ENCODE measurements at regions not wholly inside any gene's neighbourhood (a gene's known extent, or its start where the extent isn't known, plus 50 kb on each side); places are given as distances from the start of the nearest gene placed in this dataset.
"Not testable (repeated sequence)": the region's sequence is repeated elsewhere in the genome, so short reads cannot be mapped to it uniquely, and the experiment has no call there.

- ATAC-seq (ENCODE audit: low FRiP score) (no peak), DNase-seq (no peak)
- 91 to 95% methylated on average over 1 of the region's 1 CpG for WGBS, 2 donors
- Histone ChIP-seq H3K27ac (ENCODE audit: low read depth in 1 of 2, low read length in 2 of 2) (no peak overlapping the region), H3K36me3 (ENCODE audit: control insufficient read depth in 1 of 2, insufficient read depth in 2 of 2, low read length in 1 of 2) (no peaks in the 10 kb centered on the region), H3K27me3 (ENCODE audit: control insufficient read depth in 1 of 2, insufficient read depth in 2 of 2, low read length in 1 of 2) (no peaks in the 10 kb centered on the region), H3K4me3 (ENCODE audit: low read length in 2 of 2) (no peak overlapping the region), H3K4me1 (ENCODE audit: control insufficient read depth in 1 of 2, insufficient read depth in 2 of 2, low read length in 2 of 2) (no peaks in the 10 kb centered on the region), H3K9me3 (ENCODE audit: control insufficient read depth, low read length) (no peaks in the 10 kb centered on the region)
- intact Hi-C loops (cut with DNase I), result no loop called here
Measured at GRCh38 chr3:146382386-146382785, 87.0 kb downstream of the PLSCR2 start.

GRCh38 chr3:146380046-146380445 is 89.3 kb downstream of the PLSCR2 start:
- intact Hi-C loops (cut with DNase I), result no loop called here
- Histone ChIP-seq H3K27me3 (ENCODE audit: control insufficient read depth in 1 of 2, insufficient read depth in 2 of 2, low read length in 1 of 2) (no peaks in the 10 kb centered on the region), H3K9me3 (ENCODE audit: control insufficient read depth, low read length) (no peaks in the 10 kb centered on the region), H3K4me1 (ENCODE audit: control insufficient read depth in 1 of 2, insufficient read depth in 2 of 2, low read length in 2 of 2) (no peaks in the 10 kb centered on the region), H3K4me3 (ENCODE audit: low read length in 2 of 2) (no peak overlapping the region), H3K27ac (ENCODE audit: low read depth in 1 of 2, low read length in 2 of 2) (no peak overlapping the region), H3K36me3 (ENCODE audit: control insufficient read depth in 1 of 2, insufficient read depth in 2 of 2, low read length in 1 of 2) (no peaks in the 10 kb centered on the region)
- DNase-seq (no peak), ATAC-seq (ENCODE audit: low FRiP score) (no peak)
- WGBS, 2 donors, result 51 to 56% methylated on average over 2 of the region's 2 CpGs

GRCh38 chr3:146375219-146375618 is 94.1 kb downstream of the PLSCR2 start:
- no peaks in the 10 kb centered on the region for H3K36me3 ChIP-seq (ENCODE audit: control insufficient read depth in 1 of 2, insufficient read depth in 2 of 2, low read length in 1 of 2)
- DNase-seq (no peak), ATAC-seq (ENCODE audit: low FRiP score) (no peak)
- no peak overlapping the region for H3K27ac ChIP-seq (ENCODE audit: low read depth in 1 of 2, low read length in 2 of 2)
- no peaks in the 10 kb centered on the region for H3K27me3 ChIP-seq (ENCODE audit: control insufficient read depth in 1 of 2, insufficient read depth in 2 of 2, low read length in 1 of 2)
- H3K9me3 ChIP-seq (ENCODE audit: control insufficient read depth, low read length), result peaks cover 8% of the 10 kb centered on the region
- intact Hi-C loops (cut with DNase I), result no loop called here
- WGBS, 2 donors, result 93 to 94% methylated on average over 3 of the region's 3 CpGs
- no peak overlapping the region for H3K4me3 ChIP-seq (ENCODE audit: low read length in 2 of 2)
- H3K4me1 ChIP-seq (ENCODE audit: control insufficient read depth in 1 of 2, insufficient read depth in 2 of 2, low read length in 2 of 2), result no peaks in the 10 kb centered on the region

- Histone ChIP-seq H3K27me3 (ENCODE audit: control insufficient read depth in 1 of 2, insufficient read depth in 2 of 2, low read length in 1 of 2) (no peaks in the 10 kb centered on the region), H3K4me3 (ENCODE audit: low read length in 2 of 2) (no peak overlapping the region), H3K9me3 (ENCODE audit: control insufficient read depth, low read length) (peaks cover 8% of the 10 kb centered on the region), H3K27ac (ENCODE audit: low read depth in 1 of 2, low read length in 2 of 2) (no peak overlapping the region), H3K36me3 (ENCODE audit: control insufficient read depth in 1 of 2, insufficient read depth in 2 of 2, low read length in 1 of 2) (no peaks in the 10 kb centered on the region), H3K4me1 (ENCODE audit: control insufficient read depth in 1 of 2, insufficient read depth in 2 of 2, low read length in 2 of 2) (no peaks in the 10 kb centered on the region)
- no peak for DNase-seq
- ATAC-seq (ENCODE audit: low FRiP score), result no peak
- intact Hi-C loops (cut with DNase I), result no loop called here
- 74 to 79% methylated on average over 2 of the region's 2 CpGs for WGBS, 2 donors
Measured at GRCh38 chr3:146374146-146374545, 95.2 kb downstream of the PLSCR2 start.

GRCh38 chr3:146371902-146372301 is 97.5 kb downstream of the PLSCR2 start:
- no peak for ATAC-seq (ENCODE audit: low FRiP score)
- Histone ChIP-seq H3K9me3 (ENCODE audit: control insufficient read depth, low read length) (peaks cover 8% of the 10 kb centered on the region), H3K36me3 (ENCODE audit: control insufficient read depth in 1 of 2, insufficient read depth in 2 of 2, low read length in 1 of 2) (no peaks in the 10 kb centered on the region), H3K27ac (ENCODE audit: low read depth in 1 of 2, low read length in 2 of 2) (no peak overlapping the region), H3K4me1 (ENCODE audit: control insufficient read depth in 1 of 2, insufficient read depth in 2 of 2, low read length in 2 of 2) (no peaks in the 10 kb centered on the region), H3K4me3 (ENCODE audit: low read length in 2 of 2) (no peak overlapping the region), H3K27me3 (ENCODE audit: control insufficient read depth in 1 of 2, insufficient read depth in 2 of 2, low read length in 1 of 2) (no peaks in the 10 kb centered on the region)
- 76 to 82% methylated on average over 1 of the region's 1 CpG for WGBS, 2 donors
- no peak for DNase-seq
- intact Hi-C loops (cut with DNase I), result no loop called here

GRCh38 chr3:146368882-146369523 is 100.4 kb downstream of the PLSCR2 start:
- WGBS, 2 donors, result 36 to 52% methylated on average over 3 of the region's 3 CpGs

GRCh38 chr3:146359841-146360240 is 108.9 kb upstream of the PLSCR4 start:
- Histone ChIP-seq H3K4me1 (ENCODE audit: control insufficient read depth in 1 of 2, insufficient read depth in 2 of 2, low read length in 2 of 2) (no peaks in the 10 kb centered on the region), H3K27me3 (ENCODE audit: control insufficient read depth in 1 of 2, insufficient read depth in 2 of 2, low read length in 1 of 2) (no peaks in the 10 kb centered on the region), H3K27ac (ENCODE audit: low read depth in 1 of 2, low read length in 2 of 2) (no peak overlapping the region), H3K4me3 (ENCODE audit: low read length in 2 of 2) (no peak overlapping the region), H3K9me3 (ENCODE audit: control insufficient read depth, low read length) (peaks cover 2% of the 10 kb centered on the region), H3K36me3 (ENCODE audit: control insufficient read depth in 1 of 2, insufficient read depth in 2 of 2, low read length in 1 of 2) (no peaks in the 10 kb centered on the region)
- intact Hi-C loops (cut with DNase I), result no loop called here
- ATAC-seq (ENCODE audit: low FRiP score) (no peak), DNase-seq (no peak)
- WGBS, 2 donors, result 86 to 93% methylated on average over 1 of the region's 1 CpG

More at GRCh38 chr3:146368882-146369523, 100.4 kb downstream of the PLSCR2 start:
- Histone ChIP-seq H3K9me3 (ENCODE audit: control insufficient read depth, low read length) (peaks cover 8% of the 10 kb centered on the region), H3K36me3 (ENCODE audit: control insufficient read depth in 1 of 2, insufficient read depth in 2 of 2, low read length in 1 of 2) (no peaks in the 10 kb centered on the region), H3K4me3 (ENCODE audit: low read length in 2 of 2) (no peak overlapping the region), H3K4me1 (ENCODE audit: control insufficient read depth in 1 of 2, insufficient read depth in 2 of 2, low read length in 2 of 2) (no peaks in the 10 kb centered on the region), H3K27me3 (ENCODE audit: control insufficient read depth in 1 of 2, insufficient read depth in 2 of 2, low read length in 1 of 2) (no peaks in the 10 kb centered on the region), H3K27ac (ENCODE audit: low read depth in 1 of 2, low read length in 2 of 2) (no peak overlapping the region)
- intact Hi-C loops (cut with DNase I), result no loop called here
- ATAC-seq (ENCODE audit: low FRiP score) (no peak), DNase-seq (no peak)

GRCh38 chr3:146354421-146354820 is 103.5 kb upstream of the PLSCR4 start:
- H3K9me3 ChIP-seq (ENCODE audit: control insufficient read depth, low read length); H3K36me3 ChIP-seq (ENCODE audit: control insufficient read depth in 1 of 2, insufficient read depth in 2 of 2, low read length in 1 of 2); DNase-seq; H3K27ac ChIP-seq (ENCODE audit: low read depth in 1 of 2, low read length in 2 of 2); H3K4me1 ChIP-seq (ENCODE audit: control insufficient read depth in 1 of 2, insufficient read depth in 2 of 2, low read length in 2 of 2); H3K4me3 ChIP-seq (ENCODE audit: low read length in 2 of 2); ATAC-seq (ENCODE audit: low FRiP score); intact Hi-C loops (cut with DNase I); H3K27me3 ChIP-seq (ENCODE audit: control insufficient read depth in 1 of 2, insufficient read depth in 2 of 2, low read length in 1 of 2): not testable (repeated sequence)
- WGBS, 2 donors, result 91 to 93% methylated on average over 6 of the region's 6 CpGs

GRCh38 chr3:146350852-146351251 is 99.9 kb upstream of the PLSCR4 start:
- H3K9me3 ChIP-seq (ENCODE audit: control insufficient read depth, low read length), result no peaks in the 10 kb centered on the region
- intact Hi-C loops (cut with DNase I), result no loop called here
- DNase-seq, result no peak
- no peak for ATAC-seq (ENCODE audit: low FRiP score)
- no peaks in the 10 kb centered on the region for H3K27me3 ChIP-seq (ENCODE audit: control insufficient read depth in 1 of 2, insufficient read depth in 2 of 2, low read length in 1 of 2)
- no peaks in the 10 kb centered on the region for H3K36me3 ChIP-seq (ENCODE audit: control insufficient read depth in 1 of 2, insufficient read depth in 2 of 2, low read length in 1 of 2)
- H3K4me1 ChIP-seq (ENCODE audit: control insufficient read depth in 1 of 2, insufficient read depth in 2 of 2, low read length in 2 of 2), result no peaks in the 10 kb centered on the region
- no peak overlapping the region for H3K4me3 ChIP-seq (ENCODE audit: low read length in 2 of 2)
- 85 to 89% methylated on average over 2 of the region's 2 CpGs for WGBS, 2 donors
- H3K27ac ChIP-seq (ENCODE audit: low read depth in 1 of 2, low read length in 2 of 2), result no peak overlapping the region
